CD4-positive, CD25-positive, alpha-beta regulatory T cell (primary cell): ENCODE measurements at regions not wholly inside any gene's neighbourhood (a gene's known extent, or its start where the extent isn't known, plus 50 kb on each side); places are given as distances from the start of the nearest gene placed in this dataset.

ENCODE experiments used
- ATAC-seq, 2 donors: fragments of 150-1000 bp; cut with Tn5 transposase; one replicate each; pipeline ENCODE4 v1.10.0; 2021; ENCODE audit warnings: low read depth in 2 of 2, moderate number of reproducible peaks in 2 of 2, moderate library complexity in 1 of 2
- DNase-seq, 3 donors: peaks; one replicate each; pipeline versions ENCODE4 v3.0.0 to v3.0.0-alpha.2; 2012 to 2022; ENCODE audit warnings: mixed read lengths in 1 of 3
- H3K27ac ChIP-seq: one replicate; pipeline ENCODE4 v1.7.0; 2013; ENCODE audit warnings: mild to moderate bottlenecking, low read length; ENCODE audit not compliant: insufficient read depth, poor library complexity, severe bottlenecking
- H3K27me3 ChIP-seq: one replicate; pipeline ENCODE4 v1.7.0; 2013; ENCODE audit warnings: low read length; ENCODE audit not compliant: control insufficient read depth, insufficient read depth
- H3K36me3 ChIP-seq: one replicate; pipeline ENCODE4 v1.7.0; 2013; ENCODE audit warnings: mild to moderate bottlenecking, low read length, moderate library complexity; ENCODE audit not compliant: control insufficient read depth, insufficient read depth
- H3K4me1 ChIP-seq: 2 replicates; pipeline ENCODE4 v1.7.0; 2013; ENCODE audit warnings: mild to moderate bottlenecking, low read length; ENCODE audit not compliant: insufficient read depth, control insufficient read depth, poor library complexity, severe bottlenecking
- H3K4me3 ChIP-seq: one replicate; pipeline ENCODE4 v1.7.0; 2013; ENCODE audit warnings: low read depth, mild to moderate bottlenecking, low read length, moderate library complexity
- H3K9me3 ChIP-seq, 2 experiments: 1 replicate in 1 of 2; 2 replicates in 1 of 2; pipeline ENCODE4 v1.7.0; 2013; ENCODE audit warnings: low read length in 2 of 2, mild to moderate bottlenecking in 1 of 2, moderate library complexity in 1 of 2; ENCODE audit not compliant: control insufficient read depth in 2 of 2
- H3K27ac Mint-ChIP-seq, 3 donors: one replicate each; pipeline ENCODE4 v1.8.0; 2020 to 2022; ENCODE audit warnings: mild to moderate bottlenecking in 3 of 3, mixed read lengths in 3 of 3, moderate library complexity in 2 of 3
- H3K27me3 Mint-ChIP-seq: one replicate; pipeline ENCODE4 v1.8.0; 2022; ENCODE audit warnings: mild to moderate bottlenecking, mixed read lengths
- H3K36me3 Mint-ChIP-seq: one replicate; pipeline ENCODE4 v1.8.0; 2020; ENCODE audit warnings: mixed read lengths
- H3K4me1 Mint-ChIP-seq, 4 donors: one replicate each; pipeline ENCODE4 v1.8.0; 2020 to 2022; ENCODE audit warnings: mixed read lengths in 4 of 4, mild to moderate bottlenecking in 1 of 4
- H3K4me3 Mint-ChIP-seq, 4 donors: one replicate each; pipeline ENCODE4 v1.8.0; 2020 to 2022; ENCODE audit warnings: mild to moderate bottlenecking in 4 of 4, mixed read lengths in 4 of 4, moderate library complexity in 3 of 4
- H3K9me3 Mint-ChIP-seq, 7 donors: one replicate each; pipeline ENCODE4 v1.8.0; 2020 to 2022; ENCODE audit warnings: mixed read lengths in 7 of 7, mild to moderate bottlenecking in 3 of 7, moderate library complexity in 2 of 7

DNA sequence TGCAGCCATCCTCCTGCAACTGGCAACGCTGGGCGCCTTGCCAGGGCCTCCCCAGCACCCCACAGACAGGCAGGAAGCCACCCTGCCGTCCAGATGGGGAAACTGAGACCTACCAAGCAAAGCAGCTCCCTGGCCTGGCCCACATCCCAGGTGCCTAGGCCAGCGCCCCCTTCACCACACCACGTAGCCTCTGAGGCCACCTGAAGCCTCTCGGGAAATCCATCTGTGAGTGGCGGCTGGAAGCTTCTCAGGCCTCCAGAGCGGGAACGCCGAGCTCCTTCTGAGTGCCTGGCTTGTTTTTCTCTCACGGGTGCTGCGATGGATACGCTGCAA lies 58.7 kb downstream of the UNCX start:
- H3K36me3 ChIP-seq: no peaks in the 10 kb centered on the region
- Mint-ChIP-seq H3K27ac (no peak overlapping the region), H3K4me3 (peak overlapping the region in 2 of 4 donors; percentile 52 to 54), H3K4me1 (peaks cover 0 to 15% (median 5%) of the 10 kb centered on the region in 4 donors), H3K36me3 (no peaks in the 10 kb centered on the region), H3K27me3 (peaks cover 15% of the 10 kb centered on the region), H3K9me3 (no peaks in the 10 kb centered on the region)
- no peak overlapping the region for H3K4me3 ChIP-seq
- no peak overlapping the region for H3K27ac ChIP-seq
- peaks cover 6% of the 10 kb centered on the region for H3K4me1 ChIP-seq
- H3K27me3 ChIP-seq: no peaks in the 10 kb centered on the region
- DNase-seq (no peak), ATAC-seq (no peak)
- no peaks in the 10 kb centered on the region for H3K9me3 ChIP-seq

- Mint-ChIP-seq H3K4me1 (peaks cover 0 to 15% (median 5%) of the 10 kb centered on the region in 4 donors), H3K4me3 (peak overlapping the region in 1 of 4 donors; percentile 52), H3K27ac (no peak overlapping the region), H3K9me3 (no peaks in the 10 kb centered on the region), H3K36me3 (no peaks in the 10 kb centered on the region), H3K27me3 (peaks cover 15% of the 10 kb centered on the region)
- H3K27ac ChIP-seq: no peak overlapping the region
- DNase-seq (no peak), ATAC-seq (no peak)
- peaks cover 6% of the 10 kb centered on the region for H3K4me1 ChIP-seq
- H3K27me3 ChIP-seq: no peaks in the 10 kb centered on the region
- H3K4me3 ChIP-seq: no peak overlapping the region
- no peaks in the 10 kb centered on the region for H3K36me3 ChIP-seq
- H3K9me3 ChIP-seq: no peaks in the 10 kb centered on the region
Measured at GRCh38 chr7:1291845-1292765, 59.4 kb downstream of the UNCX start.

GRCh38 chr7:1292972-1293830 lies 60.5 kb downstream of the UNCX start:
- H3K4me3 ChIP-seq: no peak overlapping the region
- ATAC-seq: no peak
- no peaks in the 10 kb centered on the region for H3K36me3 Mint-ChIP-seq
- no peaks in the 10 kb centered on the region for H3K9me3 Mint-ChIP-seq
- no peak overlapping the region for H3K27ac ChIP-seq
- H3K36me3 ChIP-seq: no peaks in the 10 kb centered on the region
- H3K4me3 Mint-ChIP-seq: no peak overlapping the region
- DNase-seq: no peak
- no peaks in the 10 kb centered on the region for H3K27me3 ChIP-seq
- H3K4me1 ChIP-seq: peaks cover 6% of the 10 kb centered on the region
- H3K4me1 Mint-ChIP-seq: peaks cover 0 to 15% (median 5%) of the 10 kb centered on the region in 4 donors
- no peak overlapping the region for H3K27ac Mint-ChIP-seq
- no peaks in the 10 kb centered on the region for H3K9me3 ChIP-seq
- H3K27me3 Mint-ChIP-seq: peaks cover 15% of the 10 kb centered on the region

- ATAC-seq (no peak), DNase-seq (no peak)
- Mint-ChIP-seq H3K4me1 (peaks cover 0 to 15% (median 5%) of the 10 kb centered on the region in 4 donors), H3K27me3 (peaks cover 15% of the 10 kb centered on the region), H3K4me3 (no peak overlapping the region), H3K27ac (no peak overlapping the region), H3K36me3 (no peaks in the 10 kb centered on the region), H3K9me3 (no peaks in the 10 kb centered on the region)
- Histone ChIP-seq H3K4me1 (peaks cover 6% of the 10 kb centered on the region), H3K9me3 (no peaks in the 10 kb centered on the region), H3K27me3 (no peaks in the 10 kb centered on the region), H3K36me3 (no peaks in the 10 kb centered on the region), H3K4me3 (no peak overlapping the region), H3K27ac (no peak overlapping the region)
Measured at GRCh38 chr7:1293950-1294411, 61.3 kb downstream of the UNCX start.

- H3K27ac ChIP-seq: no peak overlapping the region
- H3K4me3 ChIP-seq: no peak overlapping the region
- Mint-ChIP-seq H3K4me1 (peaks cover 0 to 6% (median 0%) of the 10 kb centered on the region in 4 donors), H3K4me3 (no peak overlapping the region), H3K27me3 (peaks cover 8% of the 10 kb centered on the region), H3K27ac (no peak overlapping the region), H3K36me3 (no peaks in the 10 kb centered on the region), H3K9me3 (no peaks in the 10 kb centered on the region)
- no peaks in the 10 kb centered on the region for H3K36me3 ChIP-seq
- DNase-seq: no peak
- ATAC-seq: no peak
- H3K9me3 ChIP-seq: no peaks in the 10 kb centered on the region
- no peaks in the 10 kb centered on the region for H3K27me3 ChIP-seq
- H3K4me1 ChIP-seq: peaks cover 1% of the 10 kb centered on the region
Measured at GRCh38 chr7:1295776-1296355, 63.2 kb downstream of the UNCX start.

DNA sequence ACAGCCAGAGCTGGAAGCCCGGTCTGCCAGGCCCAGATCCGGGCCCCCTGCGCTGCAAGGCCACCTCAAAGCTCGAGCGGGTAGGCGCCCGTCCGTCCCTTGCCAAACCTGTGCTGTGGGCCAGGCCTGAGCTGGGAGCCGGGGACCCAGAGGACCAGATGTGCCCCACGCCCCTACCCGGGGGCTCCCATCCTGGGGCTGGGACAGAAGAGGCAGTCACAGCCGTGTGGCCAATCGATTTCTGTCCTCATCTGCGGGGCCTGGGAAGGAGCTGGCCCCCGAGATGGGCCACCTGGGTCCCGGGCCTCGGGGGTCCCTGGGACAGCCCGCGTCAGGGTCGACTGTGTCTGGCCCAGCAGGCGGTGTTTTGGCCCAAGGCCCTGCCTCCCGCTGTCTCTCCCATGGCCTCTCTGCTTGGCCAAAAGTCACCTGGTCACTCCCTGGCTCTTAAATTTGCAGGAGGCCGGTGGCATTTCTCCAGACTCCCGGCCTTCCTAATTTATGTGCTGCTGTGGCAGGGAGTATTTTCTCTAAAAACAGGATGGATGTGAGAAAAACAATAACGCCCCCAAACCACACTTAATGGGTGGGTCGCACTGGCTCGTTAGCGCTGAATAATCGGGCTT lies 63.8 kb downstream of the UNCX start:
- Mint-ChIP-seq H3K4me3 (no peak overlapping the region), H3K4me1 (peaks cover 0 to 2% (median 0%) of the 10 kb centered on the region in 4 donors), H3K36me3 (no peaks in the 10 kb centered on the region), H3K27ac (no peak overlapping the region), H3K9me3 (no peaks in the 10 kb centered on the region), H3K27me3 (peaks cover 5% of the 10 kb centered on the region)
- H3K4me1 ChIP-seq: no peaks in the 10 kb centered on the region
- no peaks in the 10 kb centered on the region for H3K36me3 ChIP-seq
- no peak overlapping the region for H3K27ac ChIP-seq
- ATAC-seq (no peak), DNase-seq (no peak)
- no peak overlapping the region for H3K4me3 ChIP-seq
- H3K9me3 ChIP-seq: no peaks in the 10 kb centered on the region
- no peaks in the 10 kb centered on the region for H3K27me3 ChIP-seq
